Spleen (tissue), 11 donors: ENCODE measurements at regions not wholly inside any gene's neighbourhood (a gene's known extent, or its start where the extent isn't known, plus 50 kb on each side); places are given as distances from the start of the nearest gene placed in this dataset.

ENCODE experiments used
- DNase-seq: peaks from one replicate; pipeline ENCODE4 v3.0.0-alpha.2; 2020
- H3K27ac ChIP-seq, 8 donors: fragments of 200-600 bp; sonication (generic) in 7 of 8; 1 replicate in 4 of 8; 2 replicates in 4 of 8; pipeline versions ENCODE4 v1.5.0 to v1.8.0; 2016 to 2021; ENCODE audit warnings: inconsistent platforms in 4 of 8, mild to moderate bottlenecking in 4 of 8, moderate library complexity in 1 of 8
- H3K27me3 ChIP-seq, 7 donors: fragments of 200-600 bp; sonication (generic) in 6 of 7; replicated peaks in 1 of 7; 1 replicate in 4 of 7; 2 replicates in 3 of 7; pipeline versions ENCODE4 v1.5.0 to v1.8.0; 2016 to 2021; ENCODE audit warnings: inconsistent platforms in 3 of 7, mild to moderate bottlenecking in 1 of 7
- H3K36me3 ChIP-seq, 6 donors: fragments of 200-600 bp; sonication (generic) in 5 of 6; 1 replicate in 4 of 6; 2 replicates in 2 of 6; pipeline versions ENCODE4 v1.5.0 to v1.8.0; 2016 to 2021; ENCODE audit warnings: inconsistent platforms in 2 of 6
- H3K4me1 ChIP-seq, 6 donors: fragments of 200-600 bp; sonication (generic) in 5 of 6; 1 replicate in 3 of 6; 2 replicates in 3 of 6; pipeline versions ENCODE4 v1.5.0 to v1.8.0; 2016 to 2021; ENCODE audit warnings: inconsistent platforms in 3 of 6
- H3K4me3 ChIP-seq, 8 donors: fragments of 200-600 bp; sonication (generic) in 7 of 8; 1 replicate in 4 of 8; 2 replicates in 4 of 8; pipeline versions ENCODE4 v1.5.0 to v1.8.0; 2016 to 2021; ENCODE audit warnings: inconsistent platforms in 4 of 8, mild to moderate bottlenecking in 4 of 8, moderate library complexity in 2 of 8
- H3K9me3 ChIP-seq, 8 donors: fragments of 200-600 bp; sonication (generic) in 7 of 8; 1 replicate in 4 of 8; 2 replicates in 4 of 8; pipeline versions ENCODE4 v1.5.0 to v1.8.0; 2016 to 2021; ENCODE audit warnings: inconsistent platforms in 4 of 8
- POLR2A ChIP-seq, 3 donors: fragments of 450-650 bp; IDR thresholded peaks; one replicate each; pipeline ENCODE4 v1.5.1; 2017; ENCODE audit warnings: antibody characterized with exemption in 3 of 3, mild to moderate bottlenecking in 1 of 3
- POLR2AphosphoS5 ChIP-seq, 3 donors: sonication (generic); formaldehyde crosslinking; IDR thresholded peaks; one replicate each; pipeline ENCODE4 v1.5.1; 2017; ENCODE audit warnings: antibody characterized with exemption in 3 of 3
- WGBS, 5 donors: extraction: QIAGEN DNeasy Blood & Tissue Kit in 3 of 5; methylation state at CpG; one replicate each; pipeline versions ENCODE4 v1.1.5 to v1.1.7; 2013 to 2018; 5-methylcytosine and 5-hydroxymethylcytosine counted together
- intact Hi-C: fragments of 100-400 bp; cut with DNase I; formaldehyde crosslinking; loops from one replicate; pipeline ENCODE4 v1.15.0; 2023; ENCODE audit warnings: low total_unique reads
- TF ChIP-seq, protein P1 (sequence below), 11 experiments: fragments of 200-600 bp in 7 of 11; fragments of 450-650 bp in 4 of 11; sonication (generic) in 4 of 11; IDR thresholded peaks in 8 of 11; conservative IDR thresholded peaks in 3 of 11; 1 replicate in 7 of 11; 2 replicates in 4 of 11; pipeline versions ENCODE4 v1.4.0 to v1.8.0; 2016 to 2021; ENCODE audit warnings: antibody characterized with exemption in 11 of 11, inconsistent platforms in 4 of 11, mild to moderate bottlenecking in 1 of 11
- donor health status: healthy with polysubstance abuse.
- donor health status: DM: no; HTN: no; CAD: no; lungs with moderate emphysema.
- donor health status: DM: no; HTN: no; CAD: no.
- donor health status: Bipolar disorder and iron deficiency.
- donor health status: healthy.
- donor health status: DM: no; HTN: no; CAD: no.
- donor health status: DM: yes; HTN: yes; CAD: no.

DNA sequence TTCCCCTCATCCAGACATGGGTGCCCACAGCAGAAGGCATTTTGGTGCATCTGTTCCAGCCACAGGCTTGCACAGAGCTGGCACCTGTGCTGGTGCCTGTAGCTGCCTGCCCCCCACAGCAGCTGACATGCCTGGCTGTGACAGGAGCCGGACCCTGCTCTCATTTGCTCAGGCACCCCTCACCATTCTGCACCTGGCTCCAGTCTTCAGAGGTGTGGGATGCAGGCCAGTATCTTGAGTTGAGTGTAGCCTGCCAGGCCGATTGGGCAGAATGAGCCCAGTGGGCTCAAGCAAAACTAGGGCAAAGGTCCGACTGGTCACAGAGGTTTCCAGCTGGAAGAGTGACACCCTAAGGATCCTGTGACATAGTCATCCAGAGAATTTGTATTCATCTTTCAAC lies 887.7 kb downstream of the CDH11 start:
- intact Hi-C loops: no loop called here
- Histone ChIP-seq H3K27ac (no peak overlapping the region), H3K27me3 (no peaks in the 10 kb centered on the region), H3K36me3 (no peaks in the 10 kb centered on the region), H3K4me3 (no peak overlapping the region), H3K4me1 (no peaks in the 10 kb centered on the region), H3K9me3 (peaks cover 0 to 33% (median 16%) of the 10 kb centered on the region in 8 donors)
- DNase-seq: no peak
- no peak for TF ChIP-seq POLR2A (IDR thresholded peaks at IDR 0.05)
- no peak for TF ChIP-seq POLR2AphosphoS5 (IDR thresholded peaks at IDR 0.05)
- TF ChIP-seq, protein P1, sequence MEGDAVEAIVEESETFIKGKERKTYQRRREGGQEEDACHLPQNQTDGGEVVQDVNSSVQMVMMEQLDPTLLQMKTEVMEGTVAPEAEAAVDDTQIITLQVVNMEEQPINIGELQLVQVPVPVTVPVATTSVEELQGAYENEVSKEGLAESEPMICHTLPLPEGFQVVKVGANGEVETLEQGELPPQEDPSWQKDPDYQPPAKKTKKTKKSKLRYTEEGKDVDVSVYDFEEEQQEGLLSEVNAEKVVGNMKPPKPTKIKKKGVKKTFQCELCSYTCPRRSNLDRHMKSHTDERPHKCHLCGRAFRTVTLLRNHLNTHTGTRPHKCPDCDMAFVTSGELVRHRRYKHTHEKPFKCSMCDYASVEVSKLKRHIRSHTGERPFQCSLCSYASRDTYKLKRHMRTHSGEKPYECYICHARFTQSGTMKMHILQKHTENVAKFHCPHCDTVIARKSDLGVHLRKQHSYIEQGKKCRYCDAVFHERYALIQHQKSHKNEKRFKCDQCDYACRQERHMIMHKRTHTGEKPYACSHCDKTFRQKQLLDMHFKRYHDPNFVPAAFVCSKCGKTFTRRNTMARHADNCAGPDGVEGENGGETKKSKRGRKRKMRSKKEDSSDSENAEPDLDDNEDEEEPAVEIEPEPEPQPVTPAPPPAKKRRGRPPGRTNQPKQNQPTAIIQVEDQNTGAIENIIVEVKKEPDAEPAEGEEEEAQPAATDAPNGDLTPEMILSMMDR (IDR thresholded peaks at IDR 0.05 in 8 of 11, conservative IDR thresholded peaks at IDR 0.05 in 3 of 11): no peak
- 82 to 91% (median 89%) methylated on average over 1 to 3 of the region's 3 CpGs for WGBS, 5 donors

DNA sequence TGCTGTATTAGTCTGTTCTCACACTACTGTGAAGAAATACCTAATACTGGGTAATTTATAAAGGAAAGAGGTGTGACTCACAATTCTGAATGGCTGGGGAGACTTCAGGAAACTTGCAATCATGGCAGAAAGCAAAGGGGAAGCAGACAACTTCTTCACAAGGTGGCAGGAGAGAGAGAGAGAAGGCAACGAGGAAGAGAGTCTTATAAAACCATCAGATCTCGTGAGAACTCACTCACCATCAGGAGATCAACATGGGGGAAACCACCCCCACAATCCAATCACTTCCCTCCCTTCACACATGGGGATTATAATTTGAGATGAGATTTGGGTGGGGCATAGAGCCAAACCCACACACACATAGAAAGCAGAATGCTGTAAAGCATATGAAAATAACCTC lies 896.2 kb downstream of the CDH11 start:
- no peaks in the 10 kb centered on the region for H3K36me3 ChIP-seq
- no peak overlapping the region for H3K27ac ChIP-seq
- intact Hi-C loops: no loop called here
- no peaks in the 10 kb centered on the region for H3K27me3 ChIP-seq
- H3K4me3 ChIP-seq: no peak overlapping the region
- DNase-seq: no peak
- H3K4me1 ChIP-seq: no peaks in the 10 kb centered on the region
- no peak for TF ChIP-seq POLR2AphosphoS5 (IDR thresholded peaks at IDR 0.05)
- TF ChIP-seq POLR2A (IDR thresholded peaks at IDR 0.05): no peak
- TF ChIP-seq, protein P1 (IDR thresholded peaks at IDR 0.05 in 8 of 11, conservative IDR thresholded peaks at IDR 0.05 in 3 of 11): no peak
- 26 to 46% (median 36%) methylated on average over 2 of the region's 2 CpGs for WGBS, 5 donors
- H3K9me3 ChIP-seq: peaks cover 0 to 37% (median 26%) of the 10 kb centered on the region in 8 donors

- 60 to 77% (median 64%) methylated on average over 10 of the region's 10 CpGs for WGBS, 5 donors
- Histone ChIP-seq H3K36me3 (no peaks in the 10 kb centered on the region), H3K4me3 (no peak overlapping the region), H3K27me3 (no peaks in the 10 kb centered on the region), H3K27ac (no peak overlapping the region), H3K4me1 (no peaks in the 10 kb centered on the region), H3K9me3 (peaks cover 0 to 32% (median 20%) of the 10 kb centered on the region in 8 donors)
- TF ChIP-seq POLR2A (IDR thresholded peaks at IDR 0.05): no peak
- no peak for TF ChIP-seq POLR2AphosphoS5 (IDR thresholded peaks at IDR 0.05)
- TF ChIP-seq, protein P1 (IDR thresholded peaks at IDR 0.05 in 8 of 11, conservative IDR thresholded peaks at IDR 0.05 in 3 of 11): no peak
- no peak for DNase-seq
- intact Hi-C loops: no loop called here
Measured at GRCh38 chr16:64225036-64225435, 896.8 kb downstream of the CDH11 start.

GRCh38 chr16:64217789-64218535 lies 903.9 kb downstream of the CDH11 start:
- H3K4me1 ChIP-seq: no peaks in the 10 kb centered on the region
- no peaks in the 10 kb centered on the region for H3K36me3 ChIP-seq
- no peak overlapping the region for H3K27ac ChIP-seq
- TF ChIP-seq, protein P1 (IDR thresholded peaks at IDR 0.05 in 8 of 11, conservative IDR thresholded peaks at IDR 0.05 in 3 of 11): no peak
- TF ChIP-seq POLR2AphosphoS5 (IDR thresholded peaks at IDR 0.05) (no peak), POLR2A (IDR thresholded peaks at IDR 0.05) (no peak)
- peaks cover 0 to 5% (median 0%) of the 10 kb centered on the region in 8 donors for H3K9me3 ChIP-seq
- intact Hi-C loops: no loop called here
- no peaks in the 10 kb centered on the region for H3K27me3 ChIP-seq
- DNase-seq: no peak
- 46 to 58% (median 52%) methylated on average over 4 of the region's 4 CpGs for WGBS, 5 donors
- no peak overlapping the region for H3K4me3 ChIP-seq
